GM12878 (cell line): ENCODE measurements at regions not wholly inside any gene's neighbourhood (a gene's known extent, or its start where the extent isn't known, plus 50 kb on each side); places are given as distances from the start of the nearest gene placed in this dataset.

Experiments used
- ATAC-seq: fragments of 200-7000 bp; cut with Tn5 transposase; 3 replicates; pipeline ENCODE4 v1.9.1; 2020; ENCODE audit warnings: mild to moderate bottlenecking, moderate library complexity
- BruUV-seq: library from RNA; stranded (reverse); fragments of 400-500 nt; replicated peaks from 2 replicates; lab custom pipeline; 2021; lab: Mats Ljungman, UMichigan
- CTCF ChIA-PET: fragments of 300-600 bp; sonication (Branson Sonifier 250); formaldehyde crosslinking; extraction: SDS; loops from one replicate; lab custom pipeline; 2021; ENCODE audit warnings: inconsistent platforms; lab: Yijun Ruan, JAX
- POLR2A ChIA-PET: fragments of 350-600 bp; formaldehyde crosslinking; extraction: SDS; loops from one replicate; lab custom pipeline; 2021; ENCODE audit warnings: inconsistent platforms; lab: Charles Lee
- RAD21 ChIA-PET: fragments of 300-600 bp; sonication (Branson Sonifier 250); formaldehyde crosslinking; loops from one replicate; lab custom pipeline; 2023; ENCODE audit warnings: antibody characterized with exemption; ENCODE audit not compliant: unreplicated experiment; lab: Charles Lee
- SMC1A ChIA-PET: fragments of 300-600 bp; sonication (Branson Sonifier 250); formaldehyde crosslinking; loops from one replicate; lab custom pipeline; 2023; ENCODE audit not compliant: unreplicated experiment, uncharacterized antibody; lab: Charles Lee
- DNase-seq: peaks from one replicate; pipeline ENCODE4 v3.0.0-alpha.2; 2011; ENCODE audit warnings: low read depth, low spot score
- FAIRE-seq: peaks from 3 replicates; lab custom pipeline; 2011; peaks lifted over from hg19 to GRCh38; lab: Jason Lieb, UNC
- H2AFZ ChIP-seq: 2 replicates; pipeline ENCODE4 v1.6.0; 2011; ENCODE audit warnings: low read depth, low read length, control low read depth; ENCODE audit not compliant: control insufficient read depth
- H3K27ac ChIP-seq: 2 replicates; pipeline ENCODE4 v1.5.1; 2011; ENCODE audit warnings: control low read depth; ENCODE audit not compliant: control insufficient read depth, insufficient read depth
- H3K27me3 ChIP-seq, 2 experiments: replicated peaks in 1 of 2; 2 replicates each; pipeline versions ENCODE4 v1.6.0 to v1.6.1; 2011; ENCODE audit warnings: low read length in 1 of 2; ENCODE audit not compliant: control insufficient read depth in 2 of 2, insufficient read depth in 2 of 2
- H3K36me3 ChIP-seq, 2 experiments: 2 replicates each; pipeline ENCODE4 v1.5.1; 2011; ENCODE audit warnings: low read length in 1 of 2; ENCODE audit not compliant: control insufficient read depth in 2 of 2, insufficient read depth in 2 of 2
- H3K4me1 ChIP-seq: 2 replicates; pipeline ENCODE4 v1.6.1; 2011; ENCODE audit warnings: mild to moderate bottlenecking, low read length, moderate library complexity, mixed read lengths; ENCODE audit not compliant: control insufficient read depth, insufficient read depth
- H3K4me2 ChIP-seq: 2 replicates; pipeline ENCODE4 v1.6.0; 2011; ENCODE audit warnings: control low read depth; ENCODE audit not compliant: control insufficient read depth, insufficient read depth
- H3K4me3 ChIP-seq: fragments of 200-600 bp; sonication (generic); 2 replicates; pipeline ENCODE4 v1.5.1; 2016
- H3K79me2 ChIP-seq: 2 replicates; pipeline ENCODE4 v1.6.0; 2011; ENCODE audit warnings: low read length; ENCODE audit not compliant: control insufficient read depth, insufficient read depth
- H3K9ac ChIP-seq: 2 replicates; pipeline ENCODE4 v1.8.0; 2011; ENCODE audit warnings: low read length, control low read depth, mixed read lengths; ENCODE audit not compliant: control insufficient read depth, insufficient read depth
- H3K9me3 ChIP-seq: replicated peaks from 3 replicates; pipeline ENCODE4 v1.5.1; 2011; ENCODE audit warnings: mild to moderate bottlenecking, low read length; ENCODE audit not compliant: control insufficient read depth, insufficient read depth
- H4K20me1 ChIP-seq: 2 replicates; pipeline ENCODE4 v1.6.0; 2011; ENCODE audit not compliant: control insufficient read depth, insufficient read depth
- BCL3 ChIP-seq: IDR thresholded peaks from 2 replicates; pipeline ENCODE4 v1.6.1; 2011; ENCODE audit warnings: borderline replicate concordance, low read depth, mild to moderate bottlenecking, moderate library complexity, low read length; ENCODE audit not compliant: insufficient read depth, poor library complexity, severe bottlenecking
- CHD2 ChIP-seq: IDR thresholded peaks from 2 replicates; pipeline ENCODE4 v1.6.1; 2011; ENCODE audit warnings: low read depth, low read length, improper control_type of control experiment, borderline replicate concordance
- CREM ChIP-seq: IDR thresholded peaks from 2 replicates; pipeline ENCODE4 v1.6.1; 2014; ENCODE audit warnings: antibody characterized with exemption, low read depth
- E2F8 ChIP-seq: fragments of 450-650 bp; IDR thresholded peaks from 2 replicates; pipeline ENCODE4 v1.6.1; 2018; ENCODE audit warnings: mild to moderate bottlenecking, low read depth, moderate library complexity; ENCODE audit not compliant: partially characterized antibody
- E4F1 ChIP-seq: fragments of 450-650 bp; IDR thresholded peaks from 2 replicates; pipeline ENCODE4 v1.6.1; 2018; ENCODE audit warnings: borderline replicate concordance, mild to moderate bottlenecking; ENCODE audit not compliant: partially characterized antibody
- IKZF1 ChIP-seq: fragments of 450-650 bp; conservative IDR thresholded peaks from 2 replicates; pipeline ENCODE4 v1.6.1; 2017; ENCODE audit warnings: antibody characterized with exemption, mild to moderate bottlenecking
- KAT2A ChIP-seq: conservative IDR thresholded peaks from 2 replicates; pipeline ENCODE4 v1.6.1; 2011; ENCODE audit warnings: low read depth, low read length; ENCODE audit not compliant: control insufficient read depth
- MXI1 ChIP-seq: fragments of 150-350 bp; IDR thresholded peaks from 2 replicates; pipeline ENCODE4 v1.6.1; 2011; ENCODE audit warnings: low read depth, mild to moderate bottlenecking, inconsistent platforms, low read length, improper control_type of control experiment
- MYB ChIP-seq: fragments of 150-350 bp; IDR thresholded peaks from 2 replicates; pipeline ENCODE4 v1.6.1; 2014; ENCODE audit warnings: mild to moderate bottlenecking, low read depth, low read length, borderline replicate concordance
- POLR2AphosphoS5 ChIP-seq: IDR thresholded peaks from 2 replicates; pipeline ENCODE4 v1.6.1; 2011; ENCODE audit warnings: mild to moderate bottlenecking, low read length, inconsistent platforms
- RELA ChIP-seq: fragments of 450-650 bp; IDR thresholded peaks from 2 replicates; pipeline ENCODE4 v1.8.0; 2014; ENCODE audit warnings: borderline replicate concordance; ENCODE audit not compliant: partially characterized antibody
- RFX5 ChIP-seq: IDR thresholded peaks from 2 replicates; pipeline ENCODE4 v1.6.1; 2011; ENCODE audit warnings: low read depth, low read length, improper control_type of control experiment
- SMARCA5 ChIP-seq: fragments of 450-650 bp; IDR thresholded peaks from 2 replicates; pipeline ENCODE4 v1.6.1; 2017; ENCODE audit warnings: mild to moderate bottlenecking
- SPI1 ChIP-seq: IDR thresholded peaks from 2 replicates; pipeline ENCODE4 v1.6.1; 2011; ENCODE audit warnings: low read depth, mild to moderate bottlenecking, low read length, moderate library complexity, borderline replicate concordance; ENCODE audit not compliant: insufficient read depth
- SRF ChIP-seq, 2 experiments: IDR thresholded peaks; 2 replicates each; pipeline ENCODE4 v1.6.1; 2011; ENCODE audit warnings: low read depth in 2 of 2, low read length in 2 of 2, mild to moderate bottlenecking in 1 of 2, moderate library complexity in 1 of 2
- TARDBP ChIP-seq: IDR thresholded peaks from 2 replicates; pipeline ENCODE4 v1.6.1; 2016; ENCODE audit warnings: borderline replicate concordance
- TBL1XR1 ChIP-seq: IDR thresholded peaks from 2 replicates; pipeline ENCODE4 v1.6.1; 2012; ENCODE audit warnings: low read depth, low read length, improper control_type of control experiment
- WGBS: methylation state at CpG from one replicate; pipeline ENCODE4 v1.1.6; 2016; ENCODE audit warnings: low lambda C conversion rate; ENCODE audit not compliant: insufficient replicate concordance, insufficient coverage; ENCODE audit errors: missing lambda C conversion rate; 5-methylcytosine and 5-hydroxymethylcytosine counted together
- in situ Hi-C: fragments of 300-500 bp; cut with MboI; formaldehyde crosslinking; loops from 9 replicates; pipeline ENCODE4 v1.14.3; 2018; ENCODE audit warnings: mixed read lengths
- intact Hi-C: fragments of 100-400 bp; cut with micrococcal nuclease; formaldehyde crosslinking; loops from one replicate; pipeline ENCODE4 v1.14.2; 2022; ENCODE audit not compliant: unreplicated experiment

- no peak for TF ChIP-seq E2F8
These were observed 574.9 kb upstream of the CAMK1G start (continued) for GRCh38 chr1:209008586-209008985.

- Histone ChIP-seq H3K4me3 (no peak overlapping the region), H3K4me1 (no peaks in the 10 kb centered on the region), H4K20me1 (no peaks in the 10 kb centered on the region), H2AFZ (no peak overlapping the region), H3K79me2 (no peaks in the 10 kb centered on the region), H3K9ac (no peak overlapping the region), H3K27ac (no peak overlapping the region), H3K36me3 (no peaks in the 10 kb centered on the region), H3K4me2 (no peak overlapping the region)
- POLR2A ChIA-PET = no interaction called here
- in situ Hi-C loops = no loop called here
- CTCF ChIA-PET = no interaction called here
- intact Hi-C loops = no loop called here
- FAIRE-seq (no peak), ATAC-seq (no peak)
- TF ChIP-seq CHD2 (no peak), MYB (no peak), RFX5 (no peak), SRF (IDR thresholded peaks at IDR 0.05; ENCODE audit: low read depth in 2 of 2, low read length in 2 of 2) (no peak), SPI1 (no peak), BCL3 (no peak), TBL1XR1 (no peak), POLR2AphosphoS5 (no peak), IKZF1 (no peak), SMARCA5 (no peak), RELA (no peak), KAT2A (no peak), TARDBP (no peak), E4F1 (no peak), CREM (no peak), MXI1 (no peak)
- TF ChIP-seq, all 136 proteins: peak for 0
- 11% methylated on average over 6 of the region's 6 CpGs for WGBS
- ChIA-PET SMC1A (no interaction called here), RAD21 (no interaction called here)
- Histone ChIP-seq H3K27me3 (no peaks in the 10 kb centered on the region), H3K9me3 (no peaks in the 10 kb centered on the region)
- DNase-seq = no peak
- BruUV-seq = no TSS peak
These were observed 572.9 kb upstream of the CAMK1G start for GRCh38 chr1:209010475-209011230.
